Activated CD8-positive, alpha-beta memory T cell treated with anti-CD3 and anti-CD28 coated beads, Interleukin-2, amount 10 ng/mL, durations not matched to agents 7 days and 5 days (primary cell): ENCODE measurements at regions not wholly inside any gene's neighbourhood (a gene's known extent, or its start where the extent isn't known, plus 50 kb on each side); places are given as distances from the start of the nearest gene placed in this dataset.

Experiments used
- ATAC-seq: fragments of 150-1000 bp; cut with Tn5 transposase; one replicate; pipeline ENCODE4 v1.10.0; 2021; ENCODE audit warnings: moderate library complexity
- CTCF ChIA-PET: fragments of 350-600 bp; sonication (Branson Sonifier 250); formaldehyde crosslinking; loops from one replicate; lab custom pipeline; 2021; ENCODE audit warnings: antibody characterized with exemption; lab: Charles Lee
- DNase-seq: peaks from one replicate; pipeline ENCODE4 v3.0.0-alpha.2; 2020
- H3K27ac Mint-ChIP-seq: one replicate; pipeline ENCODE4 v1.8.0; 2021; ENCODE audit warnings: mild to moderate bottlenecking, mixed read lengths
- H3K27me3 Mint-ChIP-seq: one replicate; pipeline ENCODE4 v1.8.0; 2021; ENCODE audit warnings: mixed read lengths
- H3K36me3 Mint-ChIP-seq: one replicate; pipeline ENCODE4 v1.8.0; 2021; ENCODE audit warnings: mild to moderate bottlenecking, mixed read lengths
- H3K4me1 Mint-ChIP-seq: one replicate; pipeline ENCODE4 v1.8.0; 2021; ENCODE audit warnings: mixed read lengths
- H3K4me3 Mint-ChIP-seq: one replicate; pipeline ENCODE4 v1.8.0; 2021; ENCODE audit warnings: mild to moderate bottlenecking, moderate library complexity, mixed read lengths
- H3K9me3 Mint-ChIP-seq: one replicate; pipeline ENCODE4 v1.8.0; 2022; ENCODE audit warnings: low read depth, mixed read lengths

- DNase-seq (no peak), ATAC-seq (no peak)
- no peak overlapping the region for H3K27ac Mint-ChIP-seq
- CTCF ChIA-PET: no interaction called here
- no peak overlapping the region for H3K4me3 Mint-ChIP-seq
- peaks cover 4% of the 10 kb centered on the region for H3K9me3 Mint-ChIP-seq
- no peaks in the 10 kb centered on the region for H3K36me3 Mint-ChIP-seq
- H3K27me3 Mint-ChIP-seq: no peaks in the 10 kb centered on the region
- no peaks in the 10 kb centered on the region for H3K4me1 Mint-ChIP-seq
These were observed 298.9 kb downstream of the PDGFC start for GRCh38 chr4:156672492-156673305.

- ATAC-seq: no peak
These were observed 305.7 kb downstream of the PDGFC start for GRCh38 chr4:156665780-156666366.

GRCh38 chr4:156663663-156664062 lies 307.9 kb downstream of the PDGFC start:
- ATAC-seq: no peak
- CTCF ChIA-PET: no interaction called here

More at GRCh38 chr4:156665780-156666366, 305.7 kb downstream of the PDGFC start:
- no peak for DNase-seq
- peaks cover 2% of the 10 kb centered on the region for H3K9me3 Mint-ChIP-seq
- no peaks in the 10 kb centered on the region for H3K4me1 Mint-ChIP-seq
- CTCF ChIA-PET: no interaction called here
- H3K27me3 Mint-ChIP-seq: no peaks in the 10 kb centered on the region
- no peaks in the 10 kb centered on the region for H3K36me3 Mint-ChIP-seq
- H3K27ac Mint-ChIP-seq: no peak overlapping the region
- H3K4me3 Mint-ChIP-seq: no peak overlapping the region

GRCh38 chr4:156662921-156663320 lies 308.7 kb downstream of the PDGFC start:
- Mint-ChIP-seq H3K9me3 (peaks cover 4% of the 10 kb centered on the region), H3K36me3 (no peaks in the 10 kb centered on the region), H3K4me3 (no peak overlapping the region), H3K4me1 (no peaks in the 10 kb centered on the region), H3K27me3 (no peaks in the 10 kb centered on the region), H3K27ac (no peak overlapping the region)
- CTCF ChIA-PET: no interaction called here
- DNase-seq (no peak), ATAC-seq (no peak)

More at GRCh38 chr4:156663663-156664062, 307.9 kb downstream of the PDGFC start:
- DNase-seq: no peak
- Mint-ChIP-seq H3K4me1 (no peaks in the 10 kb centered on the region), H3K36me3 (no peaks in the 10 kb centered on the region), H3K27ac (no peak overlapping the region), H3K27me3 (no peaks in the 10 kb centered on the region), H3K9me3 (peaks cover 4% of the 10 kb centered on the region), H3K4me3 (no peak overlapping the region)

- Mint-ChIP-seq H3K4me3 (no peak overlapping the region), H3K9me3 (peaks cover 4% of the 10 kb centered on the region), H3K27me3 (no peaks in the 10 kb centered on the region), H3K4me1 (no peaks in the 10 kb centered on the region), H3K36me3 (no peaks in the 10 kb centered on the region), H3K27ac (no peak overlapping the region)
- no peak for ATAC-seq
- CTCF ChIA-PET: no interaction called here
- no peak for DNase-seq
These were observed 310.0 kb downstream of the PDGFC start for GRCh38 chr4:156661555-156661954.

DNA sequence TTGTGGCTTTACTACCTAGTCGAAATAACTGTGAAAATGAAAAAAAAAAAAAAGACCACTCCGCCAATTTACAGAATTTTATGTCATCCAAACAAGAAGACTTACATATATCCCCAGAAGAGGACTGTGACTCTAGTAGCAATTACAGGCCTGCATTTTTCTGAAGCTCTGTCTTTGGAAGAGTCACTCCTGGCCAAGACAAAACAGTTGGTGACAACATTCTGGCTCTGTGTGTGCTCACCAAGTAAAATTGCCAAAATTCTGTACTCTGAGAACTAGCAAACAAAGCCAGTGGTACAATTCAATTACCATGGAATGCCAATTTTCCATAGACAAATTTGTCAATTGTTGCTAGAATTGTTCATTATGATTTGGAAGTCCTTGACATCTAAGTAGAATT lies 311.1 kb downstream of the PDGFC start:
- DNase-seq (no peak), ATAC-seq (no peak)
- CTCF ChIA-PET: no interaction called here
- Mint-ChIP-seq H3K27ac (no peak overlapping the region), H3K27me3 (no peaks in the 10 kb centered on the region), H3K36me3 (no peaks in the 10 kb centered on the region), H3K4me1 (no peaks in the 10 kb centered on the region), H3K4me3 (no peak overlapping the region), H3K9me3 (peaks cover 2% of the 10 kb centered on the region)

DNA sequence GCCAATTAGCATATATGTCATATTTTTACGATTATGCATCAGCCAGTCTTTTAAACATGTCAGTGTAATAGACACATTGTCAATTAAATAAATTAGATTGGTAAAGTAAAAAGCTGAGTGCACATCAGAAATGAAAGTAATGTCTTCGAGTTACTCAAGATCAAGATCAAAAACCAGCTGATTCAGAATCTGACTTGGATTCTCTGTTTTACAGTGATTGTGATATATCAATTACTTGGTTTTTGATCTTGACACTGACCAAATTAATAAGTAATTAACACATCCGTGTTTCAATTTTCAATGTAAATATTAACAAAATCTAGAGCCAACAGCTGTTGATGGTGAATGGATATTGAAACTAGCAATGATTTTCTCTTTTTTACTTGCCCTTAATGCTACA lies 311.6 kb downstream of the PDGFC start:
- H3K4me1 Mint-ChIP-seq: no peaks in the 10 kb centered on the region
- ATAC-seq: no peak
- DNase-seq: no peak
- no peak overlapping the region for H3K4me3 Mint-ChIP-seq
- CTCF ChIA-PET: no interaction called here
- no peaks in the 10 kb centered on the region for H3K36me3 Mint-ChIP-seq
- no peak overlapping the region for H3K27ac Mint-ChIP-seq
- peaks cover 2% of the 10 kb centered on the region for H3K9me3 Mint-ChIP-seq
- no peaks in the 10 kb centered on the region for H3K27me3 Mint-ChIP-seq

DNA sequence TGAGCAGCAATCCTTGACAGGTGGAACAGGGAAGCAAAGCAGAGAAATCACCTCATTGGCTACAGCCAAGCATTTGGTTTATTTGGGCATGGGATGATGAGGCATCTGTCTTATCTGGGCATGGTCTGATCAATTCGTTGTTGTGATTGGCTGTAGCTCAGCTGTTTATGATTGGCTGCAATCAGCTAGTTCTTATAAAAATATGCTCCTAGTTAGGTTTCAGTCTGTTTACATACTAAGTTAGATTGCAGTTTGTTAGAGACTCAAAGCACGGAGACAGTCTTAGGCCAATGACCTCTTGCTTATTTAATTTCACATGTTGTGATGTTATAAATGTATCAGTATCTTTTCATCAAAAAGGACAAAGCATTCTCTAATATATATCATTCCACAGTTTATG lies 312.0 kb downstream of the PDGFC start:
- no peaks in the 10 kb centered on the region for H3K4me1 Mint-ChIP-seq
- peaks cover 3% of the 10 kb centered on the region for H3K9me3 Mint-ChIP-seq
- H3K36me3 Mint-ChIP-seq: no peaks in the 10 kb centered on the region
- DNase-seq (no peak), ATAC-seq (no peak)
- H3K4me3 Mint-ChIP-seq: no peak overlapping the region
- CTCF ChIA-PET: no interaction called here
- no peak overlapping the region for H3K27ac Mint-ChIP-seq
- no peaks in the 10 kb centered on the region for H3K27me3 Mint-ChIP-seq

DNA sequence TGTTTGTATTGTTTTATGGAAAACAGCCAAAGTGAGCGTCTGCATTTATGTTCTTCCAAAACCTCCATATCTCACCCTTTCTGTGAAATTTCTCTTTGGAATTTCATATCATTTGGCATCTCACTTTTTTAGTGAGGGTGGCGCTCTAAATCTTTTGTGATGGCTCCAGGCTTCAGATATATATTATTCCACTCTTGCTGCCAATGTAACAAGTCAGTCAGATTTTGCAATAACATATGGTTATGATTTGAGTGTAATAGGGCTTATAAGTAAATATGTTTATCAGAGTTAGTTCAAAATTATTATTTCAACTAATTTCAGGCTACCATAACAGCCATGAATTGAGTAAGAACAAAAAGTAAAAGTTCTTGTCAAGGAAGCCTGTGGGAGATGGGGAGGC lies 314.7 kb downstream of the PDGFC start:
- H3K9me3 Mint-ChIP-seq: peaks cover 5% of the 10 kb centered on the region
- ATAC-seq (no peak), DNase-seq (no peak)
- H3K27ac Mint-ChIP-seq: no peak overlapping the region
- CTCF ChIA-PET: no interaction called here
- no peak overlapping the region for H3K4me3 Mint-ChIP-seq
- H3K36me3 Mint-ChIP-seq: no peaks in the 10 kb centered on the region
- no peaks in the 10 kb centered on the region for H3K4me1 Mint-ChIP-seq
- no peaks in the 10 kb centered on the region for H3K27me3 Mint-ChIP-seq

DNA sequence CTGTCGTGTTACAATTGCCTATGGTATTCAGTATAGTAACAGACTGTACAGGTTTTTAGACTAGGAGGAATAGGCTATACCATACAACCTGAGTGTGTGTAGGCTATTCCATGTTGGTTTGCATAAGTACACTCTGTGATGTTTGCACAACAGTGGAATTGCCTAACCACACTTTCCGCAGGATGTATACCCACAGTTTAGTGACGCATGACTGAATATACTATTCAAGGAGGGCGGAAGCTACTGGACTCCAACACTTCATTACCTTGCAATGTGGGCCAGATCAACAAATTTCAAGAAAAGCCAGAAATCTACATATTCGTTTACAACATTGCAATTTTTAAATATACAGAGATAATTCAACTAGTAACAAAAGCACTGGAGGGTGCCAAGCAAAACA lies 317.2 kb downstream of the PDGFC start:
- H3K36me3 Mint-ChIP-seq: no peaks in the 10 kb centered on the region
- no peaks in the 10 kb centered on the region for H3K27me3 Mint-ChIP-seq
- CTCF ChIA-PET: no interaction called here
- H3K4me1 Mint-ChIP-seq: no peaks in the 10 kb centered on the region
- no peak overlapping the region for H3K4me3 Mint-ChIP-seq
- DNase-seq (no peak), ATAC-seq (no peak)
- no peak overlapping the region for H3K27ac Mint-ChIP-seq
- peaks cover 8% of the 10 kb centered on the region for H3K9me3 Mint-ChIP-seq

DNA sequence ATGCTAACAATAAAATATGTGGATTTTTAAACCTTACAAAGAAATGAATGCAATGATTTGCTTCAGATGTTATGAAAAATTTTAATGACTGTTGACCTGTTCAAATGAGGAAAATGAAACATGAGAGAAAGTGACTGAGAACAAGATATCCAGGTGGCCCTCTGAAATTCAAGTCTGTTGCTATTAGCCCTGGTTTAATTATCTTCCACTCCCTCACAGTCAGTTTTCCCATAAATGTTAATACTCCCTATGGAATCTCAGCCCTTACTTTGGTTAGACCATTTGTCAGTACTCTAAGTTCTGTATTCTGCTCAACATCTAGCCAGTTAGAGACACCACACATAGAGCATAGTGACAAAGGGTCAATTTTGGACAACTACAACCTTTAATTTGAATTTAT lies 327.8 kb downstream of the PDGFC start:
- peaks cover 18% of the 10 kb centered on the region for H3K9me3 Mint-ChIP-seq
- no peaks in the 10 kb centered on the region for H3K27me3 Mint-ChIP-seq
- ATAC-seq (no peak), DNase-seq (no peak)
- no peak overlapping the region for H3K27ac Mint-ChIP-seq
- H3K4me1 Mint-ChIP-seq: no peaks in the 10 kb centered on the region
- H3K36me3 Mint-ChIP-seq: no peaks in the 10 kb centered on the region
- CTCF ChIA-PET: no interaction called here
- no peak overlapping the region for H3K4me3 Mint-ChIP-seq

DNA sequence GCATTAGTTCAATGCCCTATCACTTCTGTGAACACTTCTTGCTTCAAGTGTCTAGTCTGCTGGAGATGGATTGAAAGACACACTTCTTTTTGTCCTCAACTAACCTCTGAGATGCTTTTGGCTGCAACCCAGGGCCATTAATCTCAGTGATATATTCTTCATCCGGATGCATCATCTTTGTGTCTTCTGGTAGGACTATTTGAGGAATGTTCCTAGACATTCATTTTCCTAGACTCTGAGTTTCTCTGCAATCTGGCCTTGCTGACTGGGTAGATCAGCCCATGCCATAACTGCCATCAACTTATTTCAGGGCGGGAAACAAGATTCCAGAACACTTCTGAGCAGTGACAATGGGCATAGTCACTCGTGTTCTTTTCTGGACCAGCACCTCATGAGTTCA lies 329.4 kb downstream of the PDGFC start:
- Mint-ChIP-seq H3K9me3 (peaks cover 18% of the 10 kb centered on the region), H3K27me3 (no peaks in the 10 kb centered on the region), H3K27ac (no peak overlapping the region), H3K4me3 (no peak overlapping the region), H3K4me1 (no peaks in the 10 kb centered on the region), H3K36me3 (no peaks in the 10 kb centered on the region)
- CTCF ChIA-PET: no interaction called here
- DNase-seq (no peak), ATAC-seq (no peak)

- Mint-ChIP-seq H3K27me3 (no peaks in the 10 kb centered on the region), H3K9me3 (peaks cover 15% of the 10 kb centered on the region), H3K4me1 (no peaks in the 10 kb centered on the region), H3K36me3 (no peaks in the 10 kb centered on the region), H3K27ac (no peak overlapping the region), H3K4me3 (no peak overlapping the region)
- ATAC-seq (no peak), DNase-seq (no peak)
- CTCF ChIA-PET: no interaction called here
These were observed 332.5 kb downstream of the PDGFC start for GRCh38 chr4:156638925-156639605.

- no peak for DNase-seq
- H3K4me3 Mint-ChIP-seq: no peak overlapping the region
- H3K27ac Mint-ChIP-seq: no peak overlapping the region
- H3K27me3 Mint-ChIP-seq: no peaks in the 10 kb centered on the region
- no peaks in the 10 kb centered on the region for H3K4me1 Mint-ChIP-seq
- H3K9me3 Mint-ChIP-seq: peaks cover 12% of the 10 kb centered on the region
- H3K36me3 Mint-ChIP-seq: no peaks in the 10 kb centered on the region
- CTCF ChIA-PET: no interaction called here
- no peak for ATAC-seq
These were observed 333.3 kb downstream of the PDGFC start for GRCh38 chr4:156638334-156638733.
